Mesenchymal stem cell (in vitro differentiated cells and primary cell): ENCODE measurements at regions not wholly inside any gene's neighbourhood (a gene's known extent, or its start where the extent isn't known, plus 50 kb on each side); places are given as distances from the start of the nearest gene placed in this dataset.

Experiments
- DNase-seq: peaks from one replicate; pipeline ENCODE4 v3.0.0-alpha.2; 2013
- H2AFZ ChIP-seq: one replicate; pipeline ENCODE4 v1.6.1; 2013; ENCODE audit warnings: low read depth, mild to moderate bottlenecking, control low read depth, inconsistent platforms, low read length, moderate library complexity
- H2AK5ac ChIP-seq: 2 replicates; pipeline ENCODE4 v1.6.1; 2013; ENCODE audit warnings: low read length, moderate library complexity, mild to moderate bottlenecking, inconsistent platforms; ENCODE audit not compliant: severe bottlenecking
- H2BK120ac ChIP-seq: one replicate; pipeline ENCODE4 v1.6.1; 2013; ENCODE audit warnings: low read depth, mild to moderate bottlenecking, inconsistent platforms, low read length, moderate library complexity
- H2BK12ac ChIP-seq, 2 experiments: one replicate each; pipeline ENCODE4 v1.6.1; 2013; ENCODE audit warnings: inconsistent platforms in 2 of 2, low read length in 2 of 2, mild to moderate bottlenecking in 2 of 2, moderate library complexity in 2 of 2, control low read depth in 1 of 2
- H2BK15ac ChIP-seq: one replicate; pipeline ENCODE4 v1.6.1; 2013; ENCODE audit warnings: mild to moderate bottlenecking, low read depth, inconsistent platforms; ENCODE audit not compliant: poor library complexity, severe bottlenecking
- H2BK5ac ChIP-seq: 2 replicates; pipeline ENCODE4 v1.6.1; 2013; ENCODE audit warnings: low read depth, mild to moderate bottlenecking, low read length, control low read depth, inconsistent platforms; ENCODE audit not compliant: poor library complexity, severe bottlenecking
- H3K14ac ChIP-seq, 2 experiments: one replicate each; pipeline ENCODE4 v1.6.1; 2013; ENCODE audit warnings: inconsistent platforms in 2 of 2, low read length in 2 of 2, control low read depth in 1 of 2, mild to moderate bottlenecking in 1 of 2, moderate library complexity in 1 of 2
- H3K18ac ChIP-seq, 2 experiments: one replicate each; pipeline ENCODE4 v1.6.1; 2013; ENCODE audit warnings: inconsistent platforms in 2 of 2, low read length in 2 of 2, control low read depth in 1 of 2, low read depth in 1 of 2, mild to moderate bottlenecking in 1 of 2
- H3K23ac ChIP-seq, 2 experiments: one replicate each; pipeline ENCODE4 v1.6.1; 2013; ENCODE audit warnings: inconsistent platforms in 2 of 2, low read length in 2 of 2, mild to moderate bottlenecking in 2 of 2, moderate library complexity in 2 of 2, control low read depth in 1 of 2
- H3K27ac ChIP-seq: 2 replicates; pipeline ENCODE4 v1.5.1; 2013; ENCODE audit warnings: mild to moderate bottlenecking, moderate library complexity, low read length, control low read depth, inconsistent platforms; ENCODE audit not compliant: poor library complexity, severe bottlenecking
- H3K27me3 ChIP-seq, 2 experiments: 2 replicates each; pipeline versions ENCODE4 v1.6.1 to v1.7.0; 2013; ENCODE audit warnings: low read length in 2 of 2, mild to moderate bottlenecking in 2 of 2, moderate library complexity in 2 of 2, control low read depth in 1 of 2, inconsistent platforms in 1 of 2; ENCODE audit not compliant: control insufficient read depth in 1 of 2, insufficient read depth in 1 of 2
- H3K36me3 ChIP-seq, 2 experiments: 2 replicates each; pipeline versions ENCODE4 v1.6.1 to v1.7.0; 2013; ENCODE audit warnings: low read length in 2 of 2, control low read depth in 1 of 2, inconsistent platforms in 1 of 2, low read depth in 1 of 2, mild to moderate bottlenecking in 1 of 2; ENCODE audit not compliant: insufficient read depth in 2 of 2, control insufficient read depth in 1 of 2
- H3K4ac ChIP-seq, 2 experiments: one replicate each; pipeline ENCODE4 v1.6.1; 2013; ENCODE audit warnings: inconsistent platforms in 2 of 2, low read length in 2 of 2, mild to moderate bottlenecking in 2 of 2, moderate library complexity in 2 of 2, control low read depth in 1 of 2, low read depth in 1 of 2
- H3K4me1 ChIP-seq: 2 replicates; pipeline ENCODE4 v1.6.1; 2013; ENCODE audit warnings: low read depth, low read length, control low read depth; ENCODE audit not compliant: control insufficient read depth, insufficient read depth
- H3K4me2 ChIP-seq: 2 replicates; pipeline ENCODE4 v1.6.1; 2013; ENCODE audit warnings: low read length, mild to moderate bottlenecking, inconsistent platforms; ENCODE audit not compliant: poor library complexity, severe bottlenecking
- H3K4me3 ChIP-seq, 2 experiments: 2 replicates each; pipeline versions ENCODE4 v1.5.1 to v1.7.0; 2013; ENCODE audit warnings: low read length in 2 of 2, mild to moderate bottlenecking in 2 of 2, control low read depth in 1 of 2, low read depth in 1 of 2; ENCODE audit not compliant: insufficient read depth in 1 of 2
- H3K79me1 ChIP-seq: replicated peaks from 2 replicates; pipeline ENCODE4 v1.6.1; 2013; ENCODE audit warnings: mild to moderate bottlenecking, control low read depth, low read length, inconsistent platforms; ENCODE audit not compliant: poor library complexity, severe bottlenecking
- H3K9ac ChIP-seq: 2 replicates; pipeline ENCODE4 v1.7.0; 2013; ENCODE audit warnings: mild to moderate bottlenecking, low read length, moderate library complexity
- H3K9me3 ChIP-seq: 2 replicates; pipeline ENCODE4 v1.7.0; 2013; ENCODE audit warnings: mild to moderate bottlenecking, low read length; ENCODE audit not compliant: control insufficient read depth
- H4K8ac ChIP-seq: one replicate; pipeline ENCODE4 v1.6.1; 2013; ENCODE audit warnings: inconsistent platforms, mild to moderate bottlenecking, low read length, moderate library complexity
- H4K91ac ChIP-seq: one replicate; pipeline ENCODE4 v1.6.1; 2013; ENCODE audit warnings: mild to moderate bottlenecking, low read length, inconsistent platforms
- WGBS: methylation state at CpG from one replicate; pipeline ENCODE4 v1.1.7; 2013; ENCODE audit warnings: mixed read lengths; 5-methylcytosine and 5-hydroxymethylcytosine counted together

DNA sequence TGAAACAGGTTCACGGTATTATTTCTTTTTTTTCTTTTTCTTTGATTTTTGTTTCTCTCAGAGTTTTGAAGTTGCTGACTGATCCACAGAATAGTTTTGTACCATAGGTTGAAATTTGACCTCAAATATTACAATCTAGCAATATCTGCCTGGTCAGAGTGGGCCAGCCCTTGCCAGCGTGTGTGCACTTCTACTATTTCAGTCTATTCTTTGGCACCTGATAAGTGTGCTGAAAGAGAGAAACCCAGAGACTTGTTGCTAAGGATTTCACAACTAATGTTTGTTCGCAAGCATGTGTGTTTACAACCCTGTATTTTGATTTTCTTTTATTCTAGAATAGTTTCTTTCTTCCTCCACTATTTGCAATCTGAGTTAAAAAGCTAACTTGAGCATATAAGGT lies 1125.2 kb upstream of the CNTN5 start:
- H3K36me3 ChIP-seq, result no peaks in the 10 kb centered on the region
- no peak overlapping the region for H2BK12ac ChIP-seq
- no peaks in the 10 kb centered on the region for H3K79me1 ChIP-seq
- H3K4me3 ChIP-seq, result no peak overlapping the region
- no peak overlapping the region for H2AK5ac ChIP-seq
- H2BK120ac ChIP-seq, result no peak overlapping the region
- no peak overlapping the region for H3K27ac ChIP-seq
- no peak overlapping the region for H3K9ac ChIP-seq
- DNase-seq, result no peak
- no peaks in the 10 kb centered on the region for H3K27me3 ChIP-seq
- no peak overlapping the region for H3K4ac ChIP-seq
- no peak overlapping the region for H4K8ac ChIP-seq
- H3K14ac ChIP-seq, result no peak overlapping the region
- no peaks in the 10 kb centered on the region for H3K9me3 ChIP-seq
- no peaks in the 10 kb centered on the region for H3K4me1 ChIP-seq
- 100% methylated on average over 1 of the region's 3 CpGs for WGBS
- no peak overlapping the region for H2BK15ac ChIP-seq
- no peak overlapping the region for H2AFZ ChIP-seq
- H2BK5ac ChIP-seq, result no peak overlapping the region
- no peak overlapping the region for H3K23ac ChIP-seq
- H3K4me2 ChIP-seq, result no peak overlapping the region
- H4K91ac ChIP-seq, result no peak overlapping the region
- no peak overlapping the region for H3K18ac ChIP-seq

GRCh38 chr11:97902828-97903227 lies 1117.9 kb upstream of the CNTN5 start:
- no peak overlapping the region for H3K23ac ChIP-seq
- no peak for DNase-seq
- H3K4me2 ChIP-seq, result no peak overlapping the region
- no peaks in the 10 kb centered on the region for H3K4me1 ChIP-seq
- H2BK12ac ChIP-seq, result no peak overlapping the region
- H3K4me3 ChIP-seq, result no peak overlapping the region
- H3K9ac ChIP-seq, result no peak overlapping the region
- H4K91ac ChIP-seq, result no peak overlapping the region
- no peaks in the 10 kb centered on the region for H3K79me1 ChIP-seq
- no peaks in the 10 kb centered on the region for H3K9me3 ChIP-seq
- no peak overlapping the region for H4K8ac ChIP-seq
- no peaks in the 10 kb centered on the region for H3K36me3 ChIP-seq
- H3K14ac ChIP-seq, result no peak overlapping the region
- no CpG with 5 or more reads among the region's 1 CpG for WGBS
- H2BK120ac ChIP-seq, result no peak overlapping the region
- H2AK5ac ChIP-seq, result no peak overlapping the region
- H2AFZ ChIP-seq, result no peak overlapping the region
- H3K18ac ChIP-seq, result no peak overlapping the region
- no peak overlapping the region for H2BK15ac ChIP-seq
- no peak overlapping the region for H3K27ac ChIP-seq
- H3K27me3 ChIP-seq, result no peaks in the 10 kb centered on the region
- no peak overlapping the region for H2BK5ac ChIP-seq
- no peak overlapping the region for H3K4ac ChIP-seq

GRCh38 chr11:97905101-97905500 lies 1115.6 kb upstream of the CNTN5 start:
- Histone ChIP-seq H3K9me3 (no peaks in the 10 kb centered on the region), H3K79me1 (no peaks in the 10 kb centered on the region), H4K91ac (no peak overlapping the region), H3K9ac (no peak overlapping the region), H4K8ac (no peak overlapping the region), H3K14ac (no peak overlapping the region), H3K4me1 (no peaks in the 10 kb centered on the region), H3K4me2 (no peak overlapping the region), H3K27ac (no peak overlapping the region), H2BK120ac (no peak overlapping the region), H2BK5ac (no peak overlapping the region), H3K4ac (no peak overlapping the region), H3K23ac (no peak overlapping the region), H2AK5ac (no peak overlapping the region), H2BK12ac (no peak overlapping the region), H3K27me3 (no peaks in the 10 kb centered on the region), H3K4me3 (no peak overlapping the region), H2AFZ (no peak overlapping the region), H2BK15ac (no peak overlapping the region), H3K18ac (no peak overlapping the region), H3K36me3 (no peaks in the 10 kb centered on the region)
- DNase-seq, result no peak

DNA sequence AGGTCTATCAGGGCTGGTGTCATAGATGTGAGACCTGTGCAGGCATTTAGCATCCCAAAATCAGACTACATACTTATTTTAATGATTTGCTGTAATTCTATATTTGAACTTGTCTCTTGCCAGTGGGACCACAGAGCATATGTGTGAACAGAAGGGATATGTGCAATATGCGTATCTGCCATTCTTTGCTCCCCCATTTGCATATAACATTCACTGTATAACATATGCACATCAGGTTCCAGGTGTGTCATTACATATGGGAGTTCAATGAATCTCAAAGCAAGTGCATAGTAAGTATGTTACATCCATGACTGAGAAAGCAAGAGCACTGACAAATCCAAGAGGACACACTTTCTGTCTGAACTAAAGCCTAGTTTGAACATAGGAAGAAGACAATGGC lies 1115.1 kb upstream of the CNTN5 start:
- H3K9ac ChIP-seq, result no peak overlapping the region
- no peaks in the 10 kb centered on the region for H3K4me1 ChIP-seq
- no peak overlapping the region for H2BK120ac ChIP-seq
- H2BK12ac ChIP-seq, result no peak overlapping the region
- no peaks in the 10 kb centered on the region for H3K79me1 ChIP-seq
- no peak for DNase-seq
- H3K18ac ChIP-seq, result no peak overlapping the region
- no peak overlapping the region for H3K4ac ChIP-seq
- H2AFZ ChIP-seq, result no peak overlapping the region
- WGBS, result 100% methylated on average over 1 of the region's 1 CpG
- H2AK5ac ChIP-seq, result no peak overlapping the region
- no peak overlapping the region for H4K8ac ChIP-seq
- no peaks in the 10 kb centered on the region for H3K36me3 ChIP-seq
- no peak overlapping the region for H2BK15ac ChIP-seq
- H3K4me2 ChIP-seq, result no peak overlapping the region
- H3K14ac ChIP-seq, result no peak overlapping the region
- H2BK5ac ChIP-seq, result no peak overlapping the region
- no peaks in the 10 kb centered on the region for H3K27me3 ChIP-seq
- H3K27ac ChIP-seq, result no peak overlapping the region
- H4K91ac ChIP-seq, result no peak overlapping the region
- H3K4me3 ChIP-seq, result no peak overlapping the region
- no peaks in the 10 kb centered on the region for H3K9me3 ChIP-seq
- no peak overlapping the region for H3K23ac ChIP-seq
